MM.1S (cell line): ENCODE measurements at regions not wholly inside any gene's neighbourhood (a gene's known extent, or its start where the extent isn't known, plus 50 kb on each side); places are given as distances from the start of the nearest gene placed in this dataset.
"Not testable (repeated sequence)": the region's sequence is repeated elsewhere in the genome, so short reads cannot be mapped to it uniquely, and the experiment has no call there.

Source experiments
- DNase-seq: peaks from one replicate; pipeline ENCODE4 v3.0.0-alpha.2; 2015
- H2AFZ ChIP-seq: fragments of 300-600 bp; sonication (generic); 2 replicates; pipeline ENCODE4 v1.6.0; 2016; ENCODE audit warnings: antibody characterized with exemption, low read length
- H3F3A ChIP-seq: fragments of 300-600 bp; sonication (generic); 2 replicates; pipeline ENCODE4 v1.6.1; 2016; ENCODE audit warnings: mild to moderate bottlenecking, antibody characterized with exemption, low read length, moderate library complexity, mixed read lengths; ENCODE audit not compliant: insufficient read depth
- H3K27ac ChIP-seq: fragments of 300-600 bp; sonication (generic); 2 replicates; pipeline ENCODE4 v1.5.1; 2016; ENCODE audit warnings: mild to moderate bottlenecking, low read length
- H3K27me3 ChIP-seq: fragments of 300-600 bp; sonication (generic); replicated peaks from 2 replicates; pipeline ENCODE4 v1.6.0; 2016; ENCODE audit warnings: low read length; ENCODE audit not compliant: insufficient read depth
- H3K36me3 ChIP-seq: fragments of 300-600 bp; sonication (generic); replicated peaks from 2 replicates; pipeline ENCODE4 v1.6.1; 2016; ENCODE audit warnings: mild to moderate bottlenecking, low read length, mixed read lengths; ENCODE audit not compliant: insufficient read depth
- H3K4me1 ChIP-seq: fragments of 300-600 bp; sonication (generic); 2 replicates; pipeline ENCODE4 v1.6.1; 2016; ENCODE audit warnings: low read length, mixed read lengths
- H3K4me2 ChIP-seq: fragments of 300-600 bp; sonication (generic); 2 replicates; pipeline ENCODE4 v1.6.0; 2016; ENCODE audit warnings: low read depth, low read length
- H3K4me3 ChIP-seq: fragments of 300-600 bp; sonication (generic); 2 replicates; pipeline ENCODE4 v1.5.1; 2016; ENCODE audit warnings: low read length, mixed read lengths
- H3K79me2 ChIP-seq: fragments of 300-600 bp; sonication (generic); 2 replicates; pipeline ENCODE4 v1.6.1; 2016; ENCODE audit warnings: mixed run types, low read length, mixed read lengths
- H3K9ac ChIP-seq: fragments of 300-600 bp; sonication (generic); 2 replicates; pipeline ENCODE4 v1.6.1; 2016; ENCODE audit warnings: low read length, mixed read lengths
- H3K9me2 ChIP-seq: fragments of 300-600 bp; sonication (generic); replicated peaks from 2 replicates; pipeline ENCODE4 v1.6.1; 2016; ENCODE audit warnings: mild to moderate bottlenecking, low read length, mixed read lengths; ENCODE audit not compliant: insufficient read depth
- H3K9me3 ChIP-seq: fragments of 300-600 bp; sonication (generic); replicated peaks from 2 replicates; pipeline ENCODE4 v1.6.1; 2016; ENCODE audit warnings: mild to moderate bottlenecking, low read length, mixed read lengths; ENCODE audit not compliant: insufficient read depth
- H4K20me1 ChIP-seq: fragments of 300-600 bp; sonication (generic); 2 replicates; pipeline ENCODE4 v1.6.1; 2016; ENCODE audit warnings: mild to moderate bottlenecking, low read length, moderate library complexity, mixed read lengths; ENCODE audit not compliant: insufficient read depth
- CTCF ChIP-seq: fragments of 300-600 bp; sonication (generic); IDR thresholded peaks from 2 replicates; pipeline ENCODE4 v1.5.1; 2016; ENCODE audit warnings: antibody characterized with exemption, low read length, mixed read lengths
- EZH2 ChIP-seq: fragments of 300-600 bp; sonication (generic); optimal IDR thresholded peaks from 2 replicates; pipeline ENCODE3; 2017; ENCODE audit warnings: low read depth, mild to moderate bottlenecking, antibody characterized with exemption, low read length, mixed read lengths
- EZH2phosphoT487 ChIP-seq: fragments of 300-600 bp; sonication (generic); IDR thresholded peaks from 2 replicates; pipeline ENCODE4 v1.6.1; 2018; ENCODE audit warnings: antibody characterized with exemption, low read length

- Histone ChIP-seq H3K79me2 (no peaks in the 10 kb centered on the region), H4K20me1 (no peaks in the 10 kb centered on the region), H3K27me3 (no peaks in the 10 kb centered on the region), H3K4me3 (no peak overlapping the region), H2AFZ (no peak overlapping the region), H3K9ac (no peak overlapping the region), H3K27ac (no peak overlapping the region), H3F3A (no peaks in the 10 kb centered on the region), H3K9me2 (no peaks in the 10 kb centered on the region), H3K4me2 (no peak overlapping the region), H3K9me3 (no peaks in the 10 kb centered on the region), H3K36me3 (no peaks in the 10 kb centered on the region), H3K4me1 (no peaks in the 10 kb centered on the region)
- TF ChIP-seq CTCF (peak; percentile 59), EZH2 (no peak), EZH2phosphoT487 (no peak)
- DNase-seq: peak; percentile 70
These were observed 1496.5 kb downstream of the FAM181B start for GRCh38 chr11:81237139-81237538.

- H3K4me2 ChIP-seq, H3F3A ChIP-seq, H3K4me1 ChIP-seq, H3K27me3 ChIP-seq, H3K9me2 ChIP-seq, H3K4me3 ChIP-seq, DNase-seq, H2AFZ ChIP-seq, H4K20me1 ChIP-seq, H3K79me2 ChIP-seq, H3K9me3 ChIP-seq, H3K36me3 ChIP-seq, H3K27ac ChIP-seq, H3K9ac ChIP-seq: not testable (repeated sequence)
These were observed 1506.3 kb downstream of the FAM181B start for GRCh38 chr11:81227409-81227808.

- Histone ChIP-seq H3K9me3 (no peaks in the 10 kb centered on the region), H3K36me3 (no peaks in the 10 kb centered on the region), H3K27me3 (no peaks in the 10 kb centered on the region), H3K9ac (no peak overlapping the region), H3K4me3 (no peak overlapping the region), H3K27ac (no peak overlapping the region), H3K9me2 (no peaks in the 10 kb centered on the region), H3K79me2 (no peaks in the 10 kb centered on the region), H4K20me1 (no peaks in the 10 kb centered on the region), H3F3A (no peaks in the 10 kb centered on the region), H2AFZ (no peak overlapping the region), H3K4me2 (no peak overlapping the region), H3K4me1 (no peaks in the 10 kb centered on the region)
- TF ChIP-seq EZH2phosphoT487 (no peak), EZH2 (no peak), CTCF (no peak)
- DNase-seq: no peak
These were observed 1509.3 kb downstream of the FAM181B start for GRCh38 chr11:81224396-81224795.

GRCh38 chr11:81222491-81222890 lies 1511.2 kb downstream of the FAM181B start:
- no peaks in the 10 kb centered on the region for H3K36me3 ChIP-seq
- H2AFZ ChIP-seq: no peak overlapping the region
- no peak overlapping the region for H3K4me2 ChIP-seq
- H3F3A ChIP-seq: no peaks in the 10 kb centered on the region
- no peaks in the 10 kb centered on the region for H3K9me3 ChIP-seq
- no peak for TF ChIP-seq EZH2
- no peak for TF ChIP-seq CTCF
- no peak for TF ChIP-seq EZH2phosphoT487
- H3K4me3 ChIP-seq: no peak overlapping the region
- no peaks in the 10 kb centered on the region for H3K79me2 ChIP-seq
- no peak overlapping the region for H3K27ac ChIP-seq
- H3K9ac ChIP-seq: no peak overlapping the region
- no peaks in the 10 kb centered on the region for H3K4me1 ChIP-seq
- H4K20me1 ChIP-seq: no peaks in the 10 kb centered on the region
- DNase-seq: no peak
- no peaks in the 10 kb centered on the region for H3K9me2 ChIP-seq
- no peaks in the 10 kb centered on the region for H3K27me3 ChIP-seq
